NCI-H2196 (cell line): ENCODE measurements at regions not wholly inside any gene's neighbourhood (a gene's known extent, or its start where the extent isn't known, plus 50 kb on each side); places are given as distances from the start of the nearest gene placed in this dataset.

Source experiments
- DNase-seq: peaks from one replicate; lab custom pipeline; 2025; ENCODE audit not compliant: unreplicated experiment; lab: John Stamatoyannopoulos, UW

DNA sequence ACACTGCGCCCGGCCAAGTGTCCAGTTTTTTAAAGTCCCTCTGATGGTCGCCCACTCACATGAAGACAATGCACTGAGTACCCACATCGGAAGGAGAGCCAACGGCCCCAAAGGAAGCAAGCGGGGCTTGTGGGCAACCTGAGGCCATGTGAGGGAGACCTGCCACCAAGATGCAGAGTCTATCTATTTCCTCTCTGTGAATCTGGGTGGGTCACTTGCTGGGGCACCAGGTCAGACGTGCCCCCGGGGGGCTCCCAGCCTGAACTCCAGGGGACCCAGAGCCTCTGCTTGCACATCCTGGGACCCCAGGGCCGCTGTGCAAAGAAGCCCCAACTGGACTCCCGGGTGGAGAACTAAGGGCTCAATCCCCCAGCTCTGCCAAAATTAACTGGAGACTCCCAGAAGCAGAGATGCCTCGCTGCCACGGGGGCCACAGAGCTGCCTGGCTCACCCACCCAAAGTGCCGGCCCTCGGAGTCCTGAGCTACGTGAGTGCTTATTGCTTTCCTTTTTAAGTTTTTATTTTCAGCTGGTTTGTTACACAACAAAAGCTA is 106.4 kb downstream of the BRD1 start:
- DNase-seq: no peak

GRCh38 chr22:49720279-49720959 is 107.3 kb downstream of the BRD1 start:
- DNase-seq: no peak

DNA sequence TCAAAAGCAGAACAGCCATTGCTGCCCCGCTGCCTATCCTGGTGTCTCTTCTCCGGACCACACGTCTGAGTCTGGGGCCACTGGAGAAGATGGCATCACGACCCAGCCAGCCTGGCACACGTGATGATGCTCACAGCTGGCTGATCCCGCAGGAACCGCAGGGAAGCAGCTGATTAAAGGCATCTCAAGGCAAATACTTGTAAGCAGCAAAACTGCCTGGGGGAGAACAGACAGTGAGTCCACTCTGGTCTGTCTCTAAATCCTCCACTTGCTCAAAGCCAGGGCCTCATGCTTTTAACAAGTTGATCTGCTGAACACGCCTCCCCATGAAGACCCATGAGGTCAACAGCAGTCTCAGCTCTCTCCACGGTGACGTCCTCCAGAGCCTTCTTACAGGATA is 108.6 kb downstream of the BRD1 start:
- DNase-seq: no peak

DNA sequence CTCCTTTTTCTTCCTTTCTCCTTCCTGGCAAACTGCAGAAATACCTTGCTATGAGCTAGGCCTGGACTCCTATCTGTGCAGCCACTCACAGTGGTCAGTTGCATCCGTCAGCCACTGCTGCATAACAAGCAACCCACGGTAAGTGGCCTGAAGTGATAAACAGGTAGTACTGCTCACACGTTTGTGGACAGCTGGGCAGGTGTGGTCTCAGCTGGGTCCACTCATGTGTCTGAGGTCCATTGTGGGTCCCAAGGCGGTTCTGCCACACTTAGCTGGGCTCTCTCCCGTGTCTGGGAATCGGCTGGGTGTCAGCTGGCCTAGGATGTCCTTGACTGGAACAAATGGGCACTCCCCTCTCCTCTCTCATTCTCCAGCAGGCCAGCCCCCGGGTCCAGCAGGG is 109.3 kb downstream of the BRD1 start:
- no peak for DNase-seq

GRCh38 chr22:49717322-49717919 is 110.3 kb downstream of the BRD1 start:
- DNase-seq: no peak

DNA sequence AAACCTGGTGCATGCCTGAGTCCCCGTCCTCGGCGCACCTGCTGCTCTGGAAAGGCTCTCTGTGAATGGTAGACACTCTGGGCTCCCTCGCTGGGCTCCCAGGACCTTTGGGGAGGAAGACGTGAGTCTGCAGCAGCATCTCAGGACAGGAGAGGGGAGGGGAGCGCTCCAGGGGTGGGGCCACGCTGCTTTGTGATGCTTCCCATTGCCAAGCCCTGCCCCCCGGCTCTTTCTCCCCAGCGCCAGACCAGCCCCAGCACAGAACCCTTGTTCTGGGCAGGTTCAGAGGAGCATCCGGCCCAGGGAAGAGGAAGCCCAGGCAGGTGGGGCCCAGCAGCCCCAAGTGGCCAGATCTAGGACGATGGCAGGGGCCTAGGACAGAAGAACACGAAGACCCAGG is 111.2 kb downstream of the BRD1 start:
- no peak for DNase-seq

GRCh38 chr22:49715450-49715849 is 112.2 kb downstream of the BRD1 start:
- no peak for DNase-seq

DNA sequence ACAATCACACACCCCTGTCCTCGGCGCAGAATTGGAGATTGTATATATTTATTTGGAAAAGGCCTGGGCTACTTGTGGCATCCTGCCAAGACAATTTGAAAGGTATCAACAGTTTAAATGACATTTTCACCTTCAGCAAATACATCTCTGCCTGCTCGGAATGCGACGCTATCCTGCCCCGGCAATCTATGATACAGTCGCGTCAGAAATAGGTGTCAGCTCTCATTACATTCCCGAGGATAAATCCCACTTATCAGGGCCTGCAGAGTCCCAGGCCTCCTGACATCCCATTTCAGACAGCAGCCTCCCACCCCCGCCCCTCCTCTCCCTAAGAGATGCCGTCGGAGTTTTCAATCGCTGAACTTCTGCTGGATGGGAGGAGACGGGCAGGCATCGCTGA is 114.7 kb downstream of the BRD1 start:
- DNase-seq: no peak

GRCh38 chr22:49712195-49712791 is 115.4 kb downstream of the BRD1 start:
- no peak for DNase-seq

GRCh38 chr22:49710746-49711145 is 116.9 kb downstream of the BRD1 start:
- DNase-seq: no peak

DNA sequence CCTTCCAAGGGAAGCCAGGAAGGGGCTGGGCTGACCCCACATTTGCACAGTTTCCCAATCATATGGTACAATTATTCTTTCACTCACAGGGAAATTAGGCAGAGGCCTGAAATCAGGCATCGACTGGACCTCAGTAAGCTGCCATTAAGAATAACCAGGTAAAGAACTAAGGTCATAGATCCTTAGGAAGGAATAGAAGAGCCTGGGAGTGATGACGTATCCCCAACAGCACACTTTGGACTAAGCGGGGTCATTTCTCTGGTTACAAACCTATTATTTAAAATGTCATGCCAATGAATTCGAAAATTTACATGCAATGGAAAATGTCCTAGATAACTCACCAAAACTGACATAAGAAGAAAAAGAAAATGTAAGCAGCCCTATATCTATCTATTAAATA is 118.2 kb downstream of the BRD1 start:
- no peak for DNase-seq

- no peak for DNase-seq
These were observed 121.7 kb downstream of the BRD1 start for GRCh38 chr22:49705972-49706352.

- no peak for DNase-seq
These were observed 122.3 kb downstream of the BRD1 start for GRCh38 chr22:49705216-49705971.

DNA sequence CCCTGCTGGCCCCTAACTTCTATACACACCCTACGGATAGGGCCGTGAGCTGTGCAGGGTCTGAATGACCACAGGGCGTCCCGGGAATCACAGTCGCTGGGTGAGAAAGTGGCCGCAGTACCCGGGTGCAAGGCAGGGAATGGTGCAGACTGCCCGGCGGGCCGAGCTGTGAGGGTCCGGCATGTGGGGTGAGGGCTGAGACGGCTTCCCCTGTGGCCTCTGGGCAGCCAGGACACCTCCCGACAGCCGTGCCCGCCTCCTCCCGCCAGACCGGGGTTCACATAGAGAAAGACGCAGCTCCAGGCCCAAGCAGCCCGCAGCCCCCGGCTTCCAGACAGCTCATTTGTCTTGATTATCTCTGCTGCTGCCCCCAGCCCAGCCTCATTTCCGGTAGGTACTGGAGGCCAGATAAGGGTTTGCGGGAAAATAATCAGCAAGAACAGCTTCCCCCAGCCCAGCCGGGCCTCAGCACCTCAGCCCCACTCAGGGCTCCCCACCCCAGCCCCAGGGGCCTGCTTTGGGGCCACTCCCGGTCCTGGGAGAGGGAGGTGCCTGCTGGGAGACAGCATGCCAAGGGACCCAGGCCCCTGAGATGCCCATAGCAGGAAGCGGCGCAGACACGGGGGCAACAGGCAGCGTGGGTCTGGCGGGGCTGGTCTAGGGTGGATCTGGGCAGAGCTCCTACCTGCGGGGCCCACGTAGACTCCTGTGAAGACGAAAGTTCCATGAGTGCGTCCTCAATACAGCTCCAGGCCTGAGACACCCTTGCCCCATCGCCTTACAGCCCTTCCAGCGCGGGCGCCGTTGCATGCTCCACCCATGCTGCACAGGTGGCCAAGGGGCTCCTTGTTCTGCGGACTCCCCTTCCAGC is 123.1 kb downstream of the BRD1 start:
- no peak for DNase-seq

- no peak for DNase-seq
These were observed 123.7 kb downstream of the BRD1 start for GRCh38 chr22:49703990-49704344.

- DNase-seq: no peak
These were observed 124.2 kb downstream of the BRD1 start for GRCh38 chr22:49703505-49703904.

GRCh38 chr22:49702068-49702397 is 125.6 kb downstream of the BRD1 start:
- no peak for DNase-seq

DNA sequence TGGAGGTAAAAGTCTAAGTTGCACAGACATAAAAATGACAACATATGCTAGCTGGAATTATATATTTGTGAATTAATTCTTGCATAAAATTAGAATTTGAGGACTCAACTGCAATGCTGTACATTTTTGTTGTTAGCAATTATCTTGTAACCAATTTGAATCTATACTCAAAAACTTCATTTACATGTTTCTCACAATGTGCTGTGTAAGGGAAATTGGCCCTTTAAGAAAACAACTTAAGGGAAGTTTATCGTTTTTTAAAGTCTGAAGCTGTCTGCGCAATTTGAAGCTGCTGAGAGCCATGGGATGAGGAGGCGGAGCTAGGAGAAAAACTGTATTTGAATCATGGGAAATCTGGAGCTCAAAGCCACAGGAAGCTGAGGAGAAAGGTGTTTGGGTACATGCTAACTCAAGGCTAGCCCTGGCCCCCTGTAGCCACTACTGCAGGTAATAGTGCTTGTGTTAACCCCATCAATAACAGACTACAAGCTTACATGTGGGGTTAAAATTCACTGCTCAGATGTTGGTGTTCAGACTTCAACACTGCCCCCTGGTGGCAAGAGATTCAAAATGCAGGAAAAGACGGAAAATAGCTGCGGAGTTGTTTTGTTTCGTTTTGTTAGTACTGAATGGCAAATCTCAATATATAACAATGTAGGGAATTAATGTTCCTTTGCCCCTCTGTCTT is 126.1 kb downstream of the BRD1 start:
- DNase-seq: no peak

GRCh38 chr22:49699928-49700498 is 127.7 kb downstream of the BRD1 start:
- DNase-seq: no peak

- no peak for DNase-seq
These were observed 128.2 kb downstream of the BRD1 start for GRCh38 chr22:49699476-49699875.
